Spleen (tissue), 4 donors: ENCODE measurements at regions not wholly inside any gene's neighbourhood (a gene's known extent, or its start where the extent isn't known, plus 50 kb on each side); places are given as distances from the start of the nearest gene placed in this dataset.

Source experiments
- small RNA-seq, 4 donors: library from RNA; depleted of rRNA; stranded (forward); fragments of <200 nt; gene quantifications; one replicate each; pipeline ENCODE3, GENCODE V24; 2016

Small RNA genes in the stretch of these regions (small RNA-seq; reads per million reads assigned to genes)
- gene RNA5SP508, result 0.30 to 1.9 (median 0.56) reads per million in 4 donors
